Tibial nerve (tissue), 4 donors: ENCODE measurements at regions not wholly inside any gene's neighbourhood (a gene's known extent, or its start where the extent isn't known, plus 50 kb on each side); places are given as distances from the start of the nearest gene placed in this dataset.

Source experiments
- DNase-seq, 2 donors: peaks; one replicate each; pipeline ENCODE4 v3.0.0-alpha.2; 2019; ENCODE audit warnings: low spot score in 2 of 2
- H3K27ac ChIP-seq, 4 donors: fragments of 200-600 bp; sonication (generic) in 3 of 4; one replicate each; pipeline ENCODE4 v1.5.1; 2017 to 2019; ENCODE audit warnings: mild to moderate bottlenecking in 1 of 4
- H3K27me3 ChIP-seq, 2 donors: fragments of 200-600 bp; sonication (generic) in 1 of 2; one replicate each; pipeline versions ENCODE4 v1.5.1 to v1.6.0; 2017 to 2019
- H3K36me3 ChIP-seq, 3 donors: fragments of 200-600 bp; sonication (generic); one replicate each; pipeline ENCODE4 v1.5.1; 2018 to 2019
- H3K4me1 ChIP-seq, 4 donors: fragments of 200-600 bp; sonication (generic) in 3 of 4; one replicate each; pipeline ENCODE4 v1.5.1; 2017 to 2019
- H3K4me3 ChIP-seq, 4 donors: fragments of 200-600 bp; sonication (generic) in 3 of 4; one replicate each; pipeline ENCODE4 v1.5.1; 2017 to 2019; ENCODE audit warnings: mild to moderate bottlenecking in 1 of 4, moderate library complexity in 1 of 4
- H3K9me3 ChIP-seq, 4 donors: fragments of 200-600 bp; sonication (generic) in 3 of 4; one replicate each; pipeline ENCODE4 v1.5.1; 2017 to 2019
- EP300 ChIP-seq, 2 donors: sonication (generic); formaldehyde crosslinking; IDR thresholded peaks; one replicate each; pipeline ENCODE4 v1.6.1; 2017; ENCODE audit warnings: antibody characterized with exemption in 2 of 2, mild to moderate bottlenecking in 1 of 2
- POLR2A ChIP-seq, 2 donors: fragments of 450-650 bp; IDR thresholded peaks; one replicate each; pipeline ENCODE4 v1.6.1; 2017; ENCODE audit warnings: antibody characterized with exemption in 2 of 2, mild to moderate bottlenecking in 2 of 2, moderate library complexity in 2 of 2
- WGBS, 2 donors: methylation state at CpG; one replicate each; pipeline ENCODE4 v1.1.5; 2018; 5-methylcytosine and 5-hydroxymethylcytosine counted together
- TF ChIP-seq, protein P1 (sequence below), 5 experiments: fragments of 200-600 bp in 3 of 5; fragments of 450-650 bp in 2 of 5; sonication (generic) in 3 of 5; IDR thresholded peaks; one replicate each; pipeline ENCODE4 v1.5.1; 2016 to 2019; ENCODE audit warnings: antibody characterized with exemption in 5 of 5, mild to moderate bottlenecking in 3 of 5, moderate library complexity in 2 of 5

DNA sequence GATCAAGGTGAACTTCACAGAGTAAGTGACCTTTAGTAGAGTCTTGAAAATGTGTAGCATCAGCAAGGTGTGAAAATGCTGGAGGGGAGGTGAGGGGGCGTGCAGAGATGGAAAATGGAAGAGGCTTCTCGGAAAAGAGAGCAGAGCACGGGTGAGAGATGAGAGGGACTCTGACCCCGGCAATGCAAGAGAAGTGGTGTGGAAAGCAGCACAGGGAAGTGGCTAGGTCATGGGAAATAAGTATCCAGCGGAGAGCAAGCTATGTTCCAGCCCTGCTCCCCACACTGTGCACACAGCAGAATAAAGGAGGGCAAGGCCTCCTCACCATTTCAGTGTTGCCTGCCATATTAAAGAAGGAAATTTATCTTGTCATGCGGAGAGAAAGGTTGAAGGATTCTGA lies 241.7 kb upstream of the DOK6 start:
- DNase-seq, result no peak
- no peak overlapping the region for H3K27ac ChIP-seq
- WGBS, 2 donors, result 81 to 84% methylated on average over 6 of the region's 6 CpGs
- no peak overlapping the region for H3K4me3 ChIP-seq
- H3K9me3 ChIP-seq, result no peaks in the 10 kb centered on the region
- TF ChIP-seq, protein P1, sequence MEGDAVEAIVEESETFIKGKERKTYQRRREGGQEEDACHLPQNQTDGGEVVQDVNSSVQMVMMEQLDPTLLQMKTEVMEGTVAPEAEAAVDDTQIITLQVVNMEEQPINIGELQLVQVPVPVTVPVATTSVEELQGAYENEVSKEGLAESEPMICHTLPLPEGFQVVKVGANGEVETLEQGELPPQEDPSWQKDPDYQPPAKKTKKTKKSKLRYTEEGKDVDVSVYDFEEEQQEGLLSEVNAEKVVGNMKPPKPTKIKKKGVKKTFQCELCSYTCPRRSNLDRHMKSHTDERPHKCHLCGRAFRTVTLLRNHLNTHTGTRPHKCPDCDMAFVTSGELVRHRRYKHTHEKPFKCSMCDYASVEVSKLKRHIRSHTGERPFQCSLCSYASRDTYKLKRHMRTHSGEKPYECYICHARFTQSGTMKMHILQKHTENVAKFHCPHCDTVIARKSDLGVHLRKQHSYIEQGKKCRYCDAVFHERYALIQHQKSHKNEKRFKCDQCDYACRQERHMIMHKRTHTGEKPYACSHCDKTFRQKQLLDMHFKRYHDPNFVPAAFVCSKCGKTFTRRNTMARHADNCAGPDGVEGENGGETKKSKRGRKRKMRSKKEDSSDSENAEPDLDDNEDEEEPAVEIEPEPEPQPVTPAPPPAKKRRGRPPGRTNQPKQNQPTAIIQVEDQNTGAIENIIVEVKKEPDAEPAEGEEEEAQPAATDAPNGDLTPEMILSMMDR (IDR thresholded peaks at IDR 0.05), result no peak
- TF ChIP-seq POLR2A (IDR thresholded peaks at IDR 0.05) (no peak), EP300 (IDR thresholded peaks at IDR 0.05) (no peak)
- H3K27me3 ChIP-seq, result no peaks in the 10 kb centered on the region
- no peaks in the 10 kb centered on the region for H3K36me3 ChIP-seq
- no peaks in the 10 kb centered on the region for H3K4me1 ChIP-seq

DNA sequence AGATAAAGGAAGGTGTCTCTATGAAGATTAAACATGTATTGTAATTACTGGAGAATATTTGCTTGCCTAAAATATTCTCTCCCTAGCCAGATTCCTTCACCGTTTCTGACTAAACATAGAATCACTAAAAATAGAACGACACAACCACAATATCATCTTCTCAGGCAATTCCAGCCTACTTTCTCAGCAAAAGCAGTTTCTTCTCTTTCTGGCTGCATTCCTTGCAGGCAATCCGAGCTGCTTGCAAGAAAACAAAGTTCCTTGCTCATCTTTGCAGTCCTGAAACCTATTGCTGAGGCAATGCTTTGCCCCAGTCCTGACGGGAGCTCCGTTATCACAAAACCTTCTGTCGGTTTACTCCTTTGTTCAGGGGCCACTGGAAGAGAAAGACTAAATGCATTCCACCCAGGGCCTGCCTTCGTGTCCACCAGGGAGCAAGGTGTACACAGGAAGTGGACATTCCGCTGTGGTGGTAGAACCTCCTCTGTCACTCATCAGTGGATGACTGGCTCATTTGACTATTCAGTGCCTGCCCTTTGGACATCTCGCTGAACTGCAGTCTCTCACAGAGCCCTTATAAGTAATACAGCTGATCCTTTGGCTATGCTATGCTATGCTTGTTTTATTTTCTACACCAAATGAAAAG lies 239.2 kb upstream of the DOK6 start:
- Histone ChIP-seq H3K4me3 (no peak overlapping the region), H3K9me3 (no peaks in the 10 kb centered on the region), H3K27me3 (no peaks in the 10 kb centered on the region), H3K27ac (no peak overlapping the region), H3K36me3 (no peaks in the 10 kb centered on the region), H3K4me1 (no peaks in the 10 kb centered on the region)
- no peak for DNase-seq
- TF ChIP-seq, protein P1 (IDR thresholded peaks at IDR 0.05), result no peak
- no peak for TF ChIP-seq EP300 (IDR thresholded peaks at IDR 0.05)
- TF ChIP-seq POLR2A (IDR thresholded peaks at IDR 0.05), result no peak
- 51 to 57% methylated on average over 9 of the region's 9 CpGs for WGBS, 2 donors

DNA sequence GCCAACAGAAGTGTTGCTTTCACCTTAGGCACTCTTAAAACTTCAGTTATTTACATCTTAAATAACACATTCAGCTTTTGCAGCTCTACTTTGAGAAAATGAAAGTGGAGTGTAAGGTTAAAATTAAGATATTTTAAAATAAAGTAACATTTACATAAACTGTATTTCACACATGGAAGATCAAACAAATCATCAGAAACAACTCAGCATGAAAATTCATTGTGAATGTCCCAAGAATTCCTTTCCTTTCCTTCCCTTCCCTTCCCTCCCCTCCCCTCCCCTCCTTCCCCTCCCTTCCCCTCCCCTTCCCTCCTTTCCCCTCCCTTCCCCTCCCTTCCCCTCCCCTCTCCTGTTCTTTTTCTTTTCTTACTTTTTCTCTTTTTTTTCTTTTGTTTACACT lies 238.0 kb upstream of the DOK6 start:
- Histone ChIP-seq H3K9me3 (no peaks in the 10 kb centered on the region), H3K36me3 (no peaks in the 10 kb centered on the region), H3K27me3 (no peaks in the 10 kb centered on the region), H3K4me3 (no peak overlapping the region), H3K27ac (no peak overlapping the region), H3K4me1 (no peaks in the 10 kb centered on the region)
- no peak for DNase-seq
- TF ChIP-seq POLR2A (IDR thresholded peaks at IDR 0.05) (no peak), EP300 (IDR thresholded peaks at IDR 0.05) (no peak)
- TF ChIP-seq, protein P1 (IDR thresholded peaks at IDR 0.05), result no peak

DNA sequence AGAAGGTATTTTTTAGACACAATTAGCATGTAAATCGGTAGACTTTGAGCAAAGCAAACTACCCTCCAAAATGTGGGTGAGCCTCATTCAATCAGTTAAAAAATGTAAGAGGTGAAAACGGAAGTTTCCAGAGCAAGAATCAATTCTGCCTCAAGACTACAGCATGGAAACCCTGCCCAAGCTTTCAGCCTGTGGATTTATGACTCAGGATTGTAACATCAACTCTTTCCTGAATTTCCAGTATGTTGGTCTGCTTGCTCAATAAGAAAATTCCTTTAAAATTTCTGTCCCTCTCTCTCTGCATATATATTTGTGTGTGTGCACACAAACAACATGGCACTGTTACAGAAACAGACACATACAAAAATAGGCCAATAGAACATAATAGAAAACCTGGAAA lies 228.6 kb upstream of the DOK6 start:
- no peaks in the 10 kb centered on the region for H3K9me3 ChIP-seq
- H3K4me3 ChIP-seq, result no peak overlapping the region
- TF ChIP-seq EP300 (IDR thresholded peaks at IDR 0.05), result no peak
- TF ChIP-seq, protein P1 (IDR thresholded peaks at IDR 0.05), result no peak
- no peak for TF ChIP-seq POLR2A (IDR thresholded peaks at IDR 0.05)
- no peak for DNase-seq
- no peaks in the 10 kb centered on the region for H3K36me3 ChIP-seq
- no peaks in the 10 kb centered on the region for H3K27me3 ChIP-seq
- 90 to 93% methylated on average over 2 of the region's 2 CpGs for WGBS, 2 donors
- peaks cover 0 to 13% (median 5%) of the 10 kb centered on the region in 4 donors for H3K4me1 ChIP-seq
- H3K27ac ChIP-seq, result no peak overlapping the region

DNA sequence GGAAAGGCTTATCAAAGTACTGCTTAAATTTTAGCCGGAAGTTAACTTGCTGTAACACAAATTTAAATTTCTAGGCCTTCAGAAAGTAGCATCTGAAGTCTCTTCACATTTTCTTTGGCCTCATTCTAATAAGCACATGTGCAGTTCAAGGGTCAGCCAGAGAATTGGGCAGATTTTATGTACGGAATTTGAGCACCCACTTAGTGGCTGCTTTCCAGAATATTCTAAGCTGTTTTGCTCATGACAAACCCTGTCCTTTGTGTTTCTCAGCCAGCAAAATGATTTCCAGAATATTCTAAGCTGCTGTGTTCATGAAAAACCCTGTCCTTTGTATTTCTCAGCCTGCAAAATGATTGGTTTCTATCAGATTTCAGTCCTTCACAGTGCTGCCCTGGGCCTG lies 225.0 kb upstream of the DOK6 start:
- peaks cover 0 to 13% (median 5%) of the 10 kb centered on the region in 4 donors for H3K4me1 ChIP-seq
- DNase-seq, result no peak
- no peaks in the 10 kb centered on the region for H3K36me3 ChIP-seq
- peaks cover 0 to 6% (median 2%) of the 10 kb centered on the region in 4 donors for H3K9me3 ChIP-seq
- no peak overlapping the region for H3K4me3 ChIP-seq
- WGBS, 2 donors, result 27% methylated on average over 2 of the region's 2 CpGs
- H3K27me3 ChIP-seq, result no peaks in the 10 kb centered on the region
- H3K27ac ChIP-seq, result peak overlapping the region in 3 of 4 donors; percentile 18 to 68 (median 66)
- TF ChIP-seq EP300 (IDR thresholded peaks at IDR 0.05) (peak in 1 of 2 donors; percentile 37), POLR2A (IDR thresholded peaks at IDR 0.05) (no peak)
- TF ChIP-seq, protein P1 (IDR thresholded peaks at IDR 0.05), result no peak
